Loucy (cell line): ENCODE measurements at regions not wholly inside any gene's neighbourhood (a gene's known extent, or its start where the extent isn't known, plus 50 kb on each side); places are given as distances from the start of the nearest gene placed in this dataset.

Experiments used
- EZH2phosphoT487 ChIP-seq: fragments of 200-600 bp; IDR thresholded peaks from 2 replicates; pipeline ENCODE4 v1.6.1; 2018; ENCODE audit warnings: antibody characterized with exemption, mild to moderate bottlenecking, moderate library complexity, borderline replicate concordance
- TF ChIP-seq, protein P1 (sequence below): fragments of 200-600 bp; sonication (generic); conservative IDR thresholded peaks from 2 replicates; pipeline ENCODE4 v1.5.1; 2014; ENCODE audit warnings: mild to moderate bottlenecking, antibody characterized with exemption, low read length

DNA sequence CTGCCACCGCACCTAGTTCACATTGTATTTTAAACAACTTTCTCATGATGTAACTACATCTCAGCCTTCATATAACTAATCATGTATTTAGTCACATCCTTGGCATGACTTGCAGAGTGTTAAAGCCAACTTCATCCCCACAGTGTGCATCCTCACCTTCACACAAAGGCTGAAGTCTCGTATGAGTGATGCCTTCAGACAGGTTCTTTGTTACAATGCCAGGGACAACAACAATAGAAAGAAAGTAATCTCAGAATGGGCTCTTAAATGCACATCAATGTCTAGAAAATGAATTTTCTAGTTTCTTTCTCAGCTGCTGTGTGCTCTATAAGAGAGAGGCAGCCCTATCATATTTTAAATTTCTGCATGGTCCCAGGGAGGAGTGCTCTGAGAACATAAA is 221.3 kb downstream of the DIO2 start:
- TF ChIP-seq, protein P1, sequence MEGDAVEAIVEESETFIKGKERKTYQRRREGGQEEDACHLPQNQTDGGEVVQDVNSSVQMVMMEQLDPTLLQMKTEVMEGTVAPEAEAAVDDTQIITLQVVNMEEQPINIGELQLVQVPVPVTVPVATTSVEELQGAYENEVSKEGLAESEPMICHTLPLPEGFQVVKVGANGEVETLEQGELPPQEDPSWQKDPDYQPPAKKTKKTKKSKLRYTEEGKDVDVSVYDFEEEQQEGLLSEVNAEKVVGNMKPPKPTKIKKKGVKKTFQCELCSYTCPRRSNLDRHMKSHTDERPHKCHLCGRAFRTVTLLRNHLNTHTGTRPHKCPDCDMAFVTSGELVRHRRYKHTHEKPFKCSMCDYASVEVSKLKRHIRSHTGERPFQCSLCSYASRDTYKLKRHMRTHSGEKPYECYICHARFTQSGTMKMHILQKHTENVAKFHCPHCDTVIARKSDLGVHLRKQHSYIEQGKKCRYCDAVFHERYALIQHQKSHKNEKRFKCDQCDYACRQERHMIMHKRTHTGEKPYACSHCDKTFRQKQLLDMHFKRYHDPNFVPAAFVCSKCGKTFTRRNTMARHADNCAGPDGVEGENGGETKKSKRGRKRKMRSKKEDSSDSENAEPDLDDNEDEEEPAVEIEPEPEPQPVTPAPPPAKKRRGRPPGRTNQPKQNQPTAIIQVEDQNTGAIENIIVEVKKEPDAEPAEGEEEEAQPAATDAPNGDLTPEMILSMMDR = no peak
- no peak for TF ChIP-seq EZH2phosphoT487
